Endodermal cell (in vitro differentiated cells): ENCODE measurements at regions not wholly inside any gene's neighbourhood (a gene's known extent, or its start where the extent isn't known, plus 50 kb on each side); places are given as distances from the start of the nearest gene placed in this dataset.

Experiments
- DNase-seq: peaks from one replicate; pipeline ENCODE4 v3.0.0-alpha.2; 2017
- H3K27ac ChIP-seq: 2 replicates; pipeline ENCODE4 v1.5.1; 2013; ENCODE audit warnings: mild to moderate bottlenecking, low read depth, low read length, moderate library complexity
- H3K27me3 ChIP-seq: 2 replicates; pipeline ENCODE4 v1.6.1; 2013; ENCODE audit warnings: mild to moderate bottlenecking, low read length, moderate library complexity; ENCODE audit not compliant: insufficient read depth, control insufficient read depth, poor library complexity, severe bottlenecking
- H3K36me3 ChIP-seq: 2 replicates; pipeline ENCODE4 v1.7.0; 2013; ENCODE audit warnings: mild to moderate bottlenecking, low read length, moderate library complexity; ENCODE audit not compliant: control insufficient read depth, insufficient read depth
- H3K4me1 ChIP-seq: one replicate; pipeline ENCODE4 v1.7.0; 2013; ENCODE audit warnings: low read length; ENCODE audit not compliant: control insufficient read depth, insufficient read depth
- H3K4me3 ChIP-seq: 2 replicates; pipeline ENCODE4 v1.5.1; 2013; ENCODE audit warnings: mild to moderate bottlenecking, low read length, moderate library complexity
- H3K9ac ChIP-seq: 2 replicates; pipeline ENCODE4 v1.6.1; 2013; ENCODE audit warnings: mild to moderate bottlenecking, low read length, moderate library complexity; ENCODE audit not compliant: poor library complexity, severe bottlenecking; ENCODE audit errors: extremely low read depth
- H3K9me3 ChIP-seq: 2 replicates; pipeline ENCODE4 v1.6.1; 2013; ENCODE audit warnings: mild to moderate bottlenecking, low read length, moderate library complexity; ENCODE audit not compliant: control insufficient read depth
- H3K27ac Mint-ChIP-seq: 2 replicates; pipeline ENCODE4 v1.8.0; 2020; ENCODE audit warnings: mixed read lengths
- H3K27me3 Mint-ChIP-seq: 2 replicates; pipeline ENCODE4 v1.8.0; 2021; ENCODE audit warnings: mild to moderate bottlenecking, mixed read lengths; ENCODE audit not compliant: insufficient read depth
- H3K36me3 Mint-ChIP-seq: 2 replicates; pipeline ENCODE4 v1.8.0; 2020; ENCODE audit warnings: low read depth, mixed read lengths
- H3K4me1 Mint-ChIP-seq: 2 replicates; pipeline ENCODE4 v1.8.0; 2020; ENCODE audit warnings: mixed read lengths
- H3K4me3 Mint-ChIP-seq: 2 replicates; pipeline ENCODE4 v1.8.0; 2020; ENCODE audit warnings: mild to moderate bottlenecking, moderate library complexity, mixed read lengths
- H3K9me3 Mint-ChIP-seq: 2 replicates; pipeline ENCODE4 v1.8.0; 2020; ENCODE audit warnings: mild to moderate bottlenecking, mixed read lengths
- WGBS, 2 experiments: methylation state at CpG; one replicate each; pipeline versions ENCODE4 v1.1.5 to v1.1.7; 2013; ENCODE audit warnings: missing lambda C conversion rate in 2 of 2, mixed read lengths in 1 of 2; ENCODE audit not compliant: insufficient coverage in 1 of 2, insufficient read length in 1 of 2; 5-methylcytosine and 5-hydroxymethylcytosine counted together
- TF ChIP-seq, protein P1 (sequence below): fragments of 200-600 bp; sonication (generic); conservative IDR thresholded peaks from 2 replicates; pipeline ENCODE4 v1.5.0; 2021; ENCODE audit warnings: antibody characterized with exemption, mild to moderate bottlenecking

DNA sequence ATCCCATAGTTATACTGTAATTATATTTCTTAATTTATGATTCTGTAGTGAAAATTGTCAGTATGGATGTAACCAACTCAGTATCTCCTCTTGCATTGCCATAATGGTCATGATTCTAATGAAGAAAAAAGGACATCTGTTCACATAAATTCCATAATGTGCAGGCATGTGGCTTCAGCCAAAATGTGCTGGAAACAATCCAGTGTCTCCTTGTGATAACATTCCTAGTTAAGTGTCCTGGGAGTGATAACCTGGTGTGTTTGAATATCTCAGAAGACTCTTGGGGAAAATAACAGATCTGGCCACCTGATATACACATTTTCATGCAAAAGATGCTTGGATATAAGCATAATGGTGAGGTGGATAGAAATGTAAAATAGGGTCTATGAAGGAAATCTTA, 2309.8 kb downstream of the PCDH7 start:
- no peaks in the 10 kb centered on the region for H3K9me3 Mint-ChIP-seq
- H3K27me3 Mint-ChIP-seq, result no peaks in the 10 kb centered on the region
- DNase-seq, result no peak
- no peak overlapping the region for H3K27ac Mint-ChIP-seq
- Histone ChIP-seq H3K9ac (no peak overlapping the region), H3K36me3 (no peaks in the 10 kb centered on the region), H3K27me3 (no peaks in the 10 kb centered on the region), H3K27ac (no peak overlapping the region), H3K9me3 (no peaks in the 10 kb centered on the region), H3K4me1 (no peaks in the 10 kb centered on the region), H3K4me3 (no peak overlapping the region)
- no peaks in the 10 kb centered on the region for H3K4me1 Mint-ChIP-seq
- H3K36me3 Mint-ChIP-seq, result no peaks in the 10 kb centered on the region
- TF ChIP-seq, protein P1, sequence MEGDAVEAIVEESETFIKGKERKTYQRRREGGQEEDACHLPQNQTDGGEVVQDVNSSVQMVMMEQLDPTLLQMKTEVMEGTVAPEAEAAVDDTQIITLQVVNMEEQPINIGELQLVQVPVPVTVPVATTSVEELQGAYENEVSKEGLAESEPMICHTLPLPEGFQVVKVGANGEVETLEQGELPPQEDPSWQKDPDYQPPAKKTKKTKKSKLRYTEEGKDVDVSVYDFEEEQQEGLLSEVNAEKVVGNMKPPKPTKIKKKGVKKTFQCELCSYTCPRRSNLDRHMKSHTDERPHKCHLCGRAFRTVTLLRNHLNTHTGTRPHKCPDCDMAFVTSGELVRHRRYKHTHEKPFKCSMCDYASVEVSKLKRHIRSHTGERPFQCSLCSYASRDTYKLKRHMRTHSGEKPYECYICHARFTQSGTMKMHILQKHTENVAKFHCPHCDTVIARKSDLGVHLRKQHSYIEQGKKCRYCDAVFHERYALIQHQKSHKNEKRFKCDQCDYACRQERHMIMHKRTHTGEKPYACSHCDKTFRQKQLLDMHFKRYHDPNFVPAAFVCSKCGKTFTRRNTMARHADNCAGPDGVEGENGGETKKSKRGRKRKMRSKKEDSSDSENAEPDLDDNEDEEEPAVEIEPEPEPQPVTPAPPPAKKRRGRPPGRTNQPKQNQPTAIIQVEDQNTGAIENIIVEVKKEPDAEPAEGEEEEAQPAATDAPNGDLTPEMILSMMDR, result no peak
- H3K4me3 Mint-ChIP-seq, result no peak overlapping the region

DNA sequence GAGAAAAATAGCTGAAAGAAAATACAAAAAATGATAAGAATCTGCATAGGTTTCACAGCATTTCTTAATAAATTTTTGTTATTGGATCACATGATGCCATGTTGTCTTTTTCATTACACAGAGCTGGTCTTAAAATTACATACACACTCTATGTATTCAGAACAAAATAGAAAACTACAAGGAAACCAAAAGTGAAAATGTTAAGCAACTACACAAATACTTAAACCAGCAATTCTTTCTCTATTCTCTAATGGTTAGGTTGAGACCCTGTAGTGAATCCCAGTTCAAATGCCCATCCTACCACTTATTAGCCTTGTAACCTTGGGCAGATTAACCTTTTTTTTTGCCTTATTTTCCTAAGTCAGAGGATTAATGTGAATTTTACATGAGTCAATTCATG, 2311.2 kb downstream of the PCDH7 start:
- Mint-ChIP-seq H3K4me1 (no peaks in the 10 kb centered on the region), H3K27me3 (no peaks in the 10 kb centered on the region), H3K9me3 (no peaks in the 10 kb centered on the region), H3K36me3 (no peaks in the 10 kb centered on the region), H3K27ac (no peak overlapping the region), H3K4me3 (no peak overlapping the region)
- H3K27ac ChIP-seq, result no peak overlapping the region
- no peaks in the 10 kb centered on the region for H3K9me3 ChIP-seq
- H3K4me1 ChIP-seq, result no peaks in the 10 kb centered on the region
- no peaks in the 10 kb centered on the region for H3K27me3 ChIP-seq
- no peaks in the 10 kb centered on the region for H3K36me3 ChIP-seq
- DNase-seq, result no peak
- H3K4me3 ChIP-seq, result no peak overlapping the region
- TF ChIP-seq, protein P1, result no peak
- H3K9ac ChIP-seq, result no peak overlapping the region

DNA sequence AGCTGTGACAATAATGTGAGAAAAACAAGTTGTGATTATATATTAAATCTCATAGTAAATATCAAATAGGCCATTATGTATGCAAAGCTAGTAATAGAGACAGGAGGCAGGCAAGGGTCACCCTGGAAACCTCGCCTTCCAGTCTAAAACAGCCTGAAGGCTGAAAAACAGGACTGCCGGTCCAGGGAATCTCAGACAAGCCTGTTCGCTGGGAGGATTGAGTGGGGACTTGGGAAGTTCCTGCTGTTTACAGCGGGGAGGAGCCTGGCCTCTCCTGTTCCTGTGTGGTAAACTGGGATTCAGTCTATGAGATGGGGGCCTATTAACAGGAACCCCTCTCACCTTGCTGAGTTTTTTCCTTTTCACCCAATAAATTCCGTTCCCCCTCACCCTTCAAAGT, 2317.3 kb downstream of the PCDH7 start:
- WGBS, 2 experiments, result 79 to 96% methylated on average over 3 to 5 of the region's 5 CpGs
- peak; percentile 55 for DNase-seq
- TF ChIP-seq, protein P1, result no peak
- H3K9me3 Mint-ChIP-seq, result no peaks in the 10 kb centered on the region
- H3K36me3 ChIP-seq, result no peaks in the 10 kb centered on the region
- no peaks in the 10 kb centered on the region for H3K9me3 ChIP-seq
- H3K36me3 Mint-ChIP-seq, result no peaks in the 10 kb centered on the region
- no peak overlapping the region for H3K9ac ChIP-seq
- no peak overlapping the region for H3K27ac ChIP-seq
- no peak overlapping the region for H3K4me3 Mint-ChIP-seq
- no peak overlapping the region for H3K27ac Mint-ChIP-seq
- no peaks in the 10 kb centered on the region for H3K4me1 ChIP-seq
- H3K27me3 Mint-ChIP-seq, result no peaks in the 10 kb centered on the region
- no peak overlapping the region for H3K4me3 ChIP-seq
- H3K4me1 Mint-ChIP-seq, result no peaks in the 10 kb centered on the region
- no peaks in the 10 kb centered on the region for H3K27me3 ChIP-seq
